ENCODE measurements at regions not wholly inside any gene's neighbourhood (a gene's known extent, or its start where the extent isn't known, plus 50 kb on each side); places are given as distances from the start of the nearest gene placed in this dataset.

DNA sequence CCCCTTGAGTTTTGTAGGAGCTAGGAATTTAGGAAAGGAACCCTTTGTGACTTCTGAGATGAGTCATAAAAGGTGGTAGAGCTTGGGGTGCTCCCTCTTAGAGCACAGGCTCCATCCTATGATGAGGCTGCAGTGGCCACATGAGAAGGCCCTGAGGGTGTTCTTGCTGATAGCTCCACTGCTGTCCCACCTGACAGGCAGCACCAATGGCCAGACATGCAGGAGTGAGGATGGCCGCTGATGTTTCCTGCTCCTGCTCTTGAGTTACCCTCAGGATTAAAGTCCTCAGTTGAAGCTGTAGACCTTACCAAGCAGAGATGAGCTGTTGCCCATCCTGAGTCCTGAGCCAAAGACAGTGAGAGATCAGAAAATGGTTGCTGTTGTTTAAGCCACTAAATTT, 512.1 kb downstream of the CDH26 start:
- Histone ChIP-seq H2BK5ac (ENCODE audit: low read depth, low read length, poor library complexity, severe bottlenecking) (no peak overlapping the region), H3K18ac (ENCODE audit: low read depth, low read length) (no peak overlapping the region), H3K9ac (ENCODE audit: low read depth, low read length) (no peak overlapping the region), H3K4me2 (ENCODE audit: low read depth, low read length) (no peak overlapping the region), H4K20me1 (ENCODE audit: insufficient read depth, low read length) (no peaks in the 10 kb centered on the region), H4K8ac (ENCODE audit: low read depth in 2 of 2, low read length in 2 of 2) (no peak overlapping the region), H3K27ac (ENCODE audit: insufficient read depth, low read length) (no peak overlapping the region), H4K5ac (ENCODE audit: low read depth, low read length) (no peak overlapping the region), H3K9me3 (ENCODE audit: control insufficient read depth, insufficient read depth, low read length) (peaks cover 6% of the 10 kb centered on the region), H3K27me3 (ENCODE audit: control insufficient read depth, insufficient read depth, low read length) (no peaks in the 10 kb centered on the region; the same call in 1 of the 2 replicates), H3K4ac (ENCODE audit: low read depth, low read length) (no peak overlapping the region), H2BK20ac (ENCODE audit: low read depth, low read length) (no peak overlapping the region), H4K91ac (ENCODE audit: insufficient read depth, low read depth, low read length) (no peak overlapping the region), H3K23ac (ENCODE audit: low read depth, low read length) (no peak overlapping the region), H3K14ac (replicated peaks; ENCODE audit: low read depth, low read length) (no peak overlapping the region), H2AK5ac (ENCODE audit: low read depth, low read length) (no peak overlapping the region), H3K79me1 (ENCODE audit: low read depth in 1 of 2, low read length in 2 of 2) (no peaks in the 10 kb centered on the region), H2AK9ac (replicated peaks; ENCODE audit: low read depth, low read length, poor library complexity) (no peak overlapping the region), H2BK15ac (ENCODE audit: low read depth, low read length) (no peak overlapping the region), H2BK120ac (ENCODE audit: low read depth, low read length) (no peak overlapping the region), H3K36me3 (ENCODE audit: control insufficient read depth, insufficient read depth, low read length) (no peaks in the 10 kb centered on the region), H3K4me1 (ENCODE audit: control insufficient read depth, insufficient read depth, low read length) (no peaks in the 10 kb centered on the region), H3K9me1 (ENCODE audit: insufficient read depth, low read length) (no peaks in the 10 kb centered on the region), H2AFZ (replicated peaks; ENCODE audit: low read length, poor library complexity) (no peak overlapping the region), H3K56ac (ENCODE audit: extremely low read depth, insufficient read depth, low read length) (no peak overlapping the region), H3K4me3 (ENCODE audit: insufficient read depth, low read depth, low read length) (no peak overlapping the region)
- ChIA-PET POLR2A (ENCODE audit: unreplicated experiment) (no interaction called here), CTCF (no interaction called here)
- intact Hi-C loops (cut with micrococcal nuclease): no loop called here
- in situ Hi-C loops (cut with MboI; ENCODE audit: low sequenced_read_pairs): no loop called here
- no TSS peak for BruUV-seq (replicated peaks)
- no peak for DNase-seq
- TF ChIP-seq, protein P1, sequence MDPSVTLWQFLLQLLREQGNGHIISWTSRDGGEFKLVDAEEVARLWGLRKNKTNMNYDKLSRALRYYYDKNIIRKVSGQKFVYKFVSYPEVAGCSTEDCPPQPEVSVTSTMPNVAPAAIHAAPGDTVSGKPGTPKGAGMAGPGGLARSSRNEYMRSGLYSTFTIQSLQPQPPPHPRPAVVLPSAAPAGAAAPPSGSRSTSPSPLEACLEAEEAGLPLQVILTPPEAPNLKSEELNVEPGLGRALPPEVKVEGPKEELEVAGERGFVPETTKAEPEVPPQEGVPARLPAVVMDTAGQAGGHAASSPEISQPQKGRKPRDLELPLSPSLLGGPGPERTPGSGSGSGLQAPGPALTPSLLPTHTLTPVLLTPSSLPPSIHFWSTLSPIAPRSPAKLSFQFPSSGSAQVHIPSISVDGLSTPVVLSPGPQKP (IDR thresholded peaks at IDR 0.05; ENCODE audit: borderline replicate concordance, low read depth, low read length): no peak
- TF ChIP-seq RAD21 (IDR thresholded peaks at IDR 0.05; ENCODE audit: low read length) (no peak), NFE2L2 (IDR thresholded peaks at IDR 0.05; ENCODE audit: low read depth, low read length) (no peak), MAFK (IDR thresholded peaks at IDR 0.05; ENCODE audit: low read depth, low read length) (no peak)
- TF ChIP-seq, protein P2, sequence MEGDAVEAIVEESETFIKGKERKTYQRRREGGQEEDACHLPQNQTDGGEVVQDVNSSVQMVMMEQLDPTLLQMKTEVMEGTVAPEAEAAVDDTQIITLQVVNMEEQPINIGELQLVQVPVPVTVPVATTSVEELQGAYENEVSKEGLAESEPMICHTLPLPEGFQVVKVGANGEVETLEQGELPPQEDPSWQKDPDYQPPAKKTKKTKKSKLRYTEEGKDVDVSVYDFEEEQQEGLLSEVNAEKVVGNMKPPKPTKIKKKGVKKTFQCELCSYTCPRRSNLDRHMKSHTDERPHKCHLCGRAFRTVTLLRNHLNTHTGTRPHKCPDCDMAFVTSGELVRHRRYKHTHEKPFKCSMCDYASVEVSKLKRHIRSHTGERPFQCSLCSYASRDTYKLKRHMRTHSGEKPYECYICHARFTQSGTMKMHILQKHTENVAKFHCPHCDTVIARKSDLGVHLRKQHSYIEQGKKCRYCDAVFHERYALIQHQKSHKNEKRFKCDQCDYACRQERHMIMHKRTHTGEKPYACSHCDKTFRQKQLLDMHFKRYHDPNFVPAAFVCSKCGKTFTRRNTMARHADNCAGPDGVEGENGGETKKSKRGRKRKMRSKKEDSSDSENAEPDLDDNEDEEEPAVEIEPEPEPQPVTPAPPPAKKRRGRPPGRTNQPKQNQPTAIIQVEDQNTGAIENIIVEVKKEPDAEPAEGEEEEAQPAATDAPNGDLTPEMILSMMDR (conservative IDR thresholded peaks at IDR 0.05; ENCODE audit: low read depth, low read length): no peak
- TF ChIP-seq, protein P3, sequence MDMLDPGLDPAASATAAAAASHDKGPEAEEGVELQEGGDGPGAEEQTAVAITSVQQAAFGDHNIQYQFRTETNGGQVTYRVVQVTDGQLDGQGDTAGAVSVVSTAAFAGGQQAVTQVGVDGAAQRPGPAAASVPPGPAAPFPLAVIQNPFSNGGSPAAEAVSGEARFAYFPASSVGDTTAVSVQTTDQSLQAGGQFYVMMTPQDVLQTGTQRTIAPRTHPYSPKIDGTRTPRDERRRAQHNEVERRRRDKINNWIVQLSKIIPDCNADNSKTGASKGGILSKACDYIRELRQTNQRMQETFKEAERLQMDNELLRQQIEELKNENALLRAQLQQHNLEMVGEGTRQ (IDR thresholded peaks at IDR 0.05; ENCODE audit: low read depth, low read length): no peak
- no CpG with 5 or more reads among the region's 1 CpG for WGBS, 2 experiments (ENCODE audit: extremely low coverage in 2 of 2, insufficient read length in 1 of 2)
- no peak for ATAC-seq (ENCODE audit: low read depth)
- dilution Hi-C loops (cut with HindIII; ENCODE audit: low sequenced_read_pairs, unreplicated experiment): no loop called here
